HCT116 (cell line): ENCODE measurements at regions not wholly inside any gene's neighbourhood (a gene's known extent, or its start where the extent isn't known, plus 50 kb on each side); places are given as distances from the start of the nearest gene placed in this dataset.

Experiments used
- ATAC-seq: fragments of 200-7000 bp; cut with Tn5 transposase; 2 replicates; pipeline ENCODE4 v1.9.1; 2020; ENCODE audit warnings: mild to moderate bottlenecking, moderate library complexity
- BruUV-seq: library from RNA; stranded (reverse); fragments of 400-500 nt; replicated peaks from 2 replicates; lab custom pipeline; 2021; lab: Mats Ljungman, UMichigan
- CTCF ChIA-PET: fragments of 300-600 bp; sonication (Branson Sonifier 250); formaldehyde crosslinking; loops from one replicate; lab custom pipeline; 2021; ENCODE audit warnings: antibody characterized with exemption; lab: Charles Lee
- POLR2A ChIA-PET: fragments of 300-600, 350-600 bp; sonication (Branson Sonifier 250); formaldehyde crosslinking; loops from one replicate; lab custom pipeline; 2021; ENCODE audit warnings: antibody characterized with exemption; lab: Charles Lee
- RAD21 ChIA-PET, 2 experiments: fragments of 300-600 bp; sonication (Branson Sonifier 250); formaldehyde crosslinking; loops; one replicate each; lab custom pipeline; 2023; ENCODE audit warnings: low total read pairs in 2 of 2; ENCODE audit not compliant: uncharacterized antibody in 2 of 2, unreplicated experiment in 2 of 2, low non-redundant PET in 1 of 2; lab: Charles Lee
- DNase-seq: peaks from one replicate; pipeline ENCODE4 v3.0.0-alpha.2; 2010; ENCODE audit warnings: low read depth, low spot score
- H2AFZ ChIP-seq: fragments of 200-600 bp; shearing (Covaris generic), sonication (generic); 2 replicates; pipeline ENCODE4 v1.6.1; 2017; ENCODE audit warnings: low read depth, mixed run types, mixed read lengths, antibody characterized with exemption, low read length; ENCODE audit not compliant: poor library complexity, severe bottlenecking
- H3K27ac ChIP-seq: 2 replicates; pipeline ENCODE4 v1.5.1; 2012; ENCODE audit warnings: low read depth, low read length
- H3K27me3 ChIP-seq: fragments of 200-600 bp; sonication (generic); 2 replicates; pipeline ENCODE4 v1.6.1; 2016; ENCODE audit warnings: mixed run types, low read length, mixed read lengths; ENCODE audit not compliant: insufficient read depth
- H3K36me3 ChIP-seq, 2 experiments: fragments of 200-500 bp in 1 of 2; fragments of 200-600 bp in 1 of 2; sonication (Bioruptor generic) in 1 of 2; sonication (generic) in 1 of 2; 2 replicates each; pipeline versions ENCODE4 v1.5.1 to v1.6.1; 2014 to 2016; ENCODE audit warnings: low read length in 2 of 2, inconsistent platforms in 1 of 2, mixed read lengths in 1 of 2, mixed run types in 1 of 2; ENCODE audit not compliant: insufficient read depth in 2 of 2, control insufficient read depth in 1 of 2
- H3K4me1 ChIP-seq, 2 experiments: fragments of 200-600 bp in 1 of 2; sonication (generic) in 1 of 2; 2 replicates each; pipeline versions ENCODE4 v1.5.1 to v1.6.1; 2012 to 2017; ENCODE audit warnings: low read length in 2 of 2, inconsistent platforms in 1 of 2, mild to moderate bottlenecking in 1 of 2, mixed read lengths in 1 of 2, mixed run types in 1 of 2, moderate library complexity in 1 of 2; ENCODE audit not compliant: insufficient read depth in 2 of 2, control insufficient read depth in 1 of 2
- H3K4me2 ChIP-seq: fragments of 200-600 bp; sonication (generic); 2 replicates; pipeline ENCODE4 v1.6.1; 2017; ENCODE audit warnings: mixed run types, low read length, mixed read lengths
- H3K4me3 ChIP-seq, 2 experiments: fragments of 200-600 bp in 1 of 2; sonication (generic) in 1 of 2; replicated peaks in 1 of 2; 2 replicates each; pipeline ENCODE4 v1.5.1; 2011 to 2016; ENCODE audit warnings: low read length in 2 of 2, control low read depth in 1 of 2, low read depth in 1 of 2, mild to moderate bottlenecking in 1 of 2, mixed read lengths in 1 of 2, mixed run types in 1 of 2
- H3K79me2 ChIP-seq: fragments of 200-600 bp; sonication (generic); 2 replicates; pipeline ENCODE4 v1.6.1; 2017; ENCODE audit warnings: mild to moderate bottlenecking, mixed run types, low read length, moderate library complexity, mixed read lengths; ENCODE audit not compliant: insufficient read depth
- H3K9ac ChIP-seq: fragments of 200-600 bp; sonication (generic); 2 replicates; pipeline ENCODE4 v1.6.1; 2016; ENCODE audit warnings: low read length, mixed read lengths
- H3K9me2 ChIP-seq: fragments of 200-600 bp; sonication (generic), shearing (Covaris generic); 2 replicates; pipeline ENCODE4 v1.6.1; 2017; ENCODE audit warnings: mixed run types, mild to moderate bottlenecking, moderate library complexity; ENCODE audit not compliant: insufficient read depth
- H3K9me3 ChIP-seq, 2 experiments: fragments of 200-500 bp in 1 of 2; fragments of 200-600 bp in 1 of 2; sonication (Bioruptor generic) in 1 of 2; sonication (generic) in 1 of 2; 2 replicates each; pipeline ENCODE4 v1.6.1; 2014 to 2017; ENCODE audit warnings: low read length in 2 of 2, mixed read lengths in 2 of 2, inconsistent platforms in 1 of 2, low read depth in 1 of 2, mild to moderate bottlenecking in 1 of 2, mixed run types in 1 of 2, moderate library complexity in 1 of 2; ENCODE audit not compliant: control insufficient read depth in 1 of 2, insufficient read depth in 1 of 2
- H4K20me1 ChIP-seq: fragments of 200-600 bp; sonication (generic), shearing (Covaris generic); 2 replicates; pipeline ENCODE4 v1.6.1; 2017; ENCODE audit warnings: mixed run types, mild to moderate bottlenecking, moderate library complexity; ENCODE audit not compliant: insufficient read depth
- ATF3 ChIP-seq: IDR thresholded peaks from 2 replicates; pipeline ENCODE4 v1.6.1; 2012
- CBX3 ChIP-seq: IDR thresholded peaks from 2 replicates; pipeline ENCODE4 v1.6.1; 2012; ENCODE audit warnings: low read depth
- ELF1 ChIP-seq: IDR thresholded peaks from 2 replicates; pipeline ENCODE4 v1.6.1; 2012; ENCODE audit warnings: low read depth, borderline replicate concordance
- EZH2 ChIP-seq: fragments of 200-600 bp; sonication (generic); IDR thresholded peaks from 2 replicates; pipeline ENCODE4 v1.6.1; 2017; ENCODE audit warnings: antibody characterized with exemption, mixed run types
- EZH2phosphoT487 ChIP-seq: fragments of 200-600 bp; IDR thresholded peaks from 2 replicates; pipeline ENCODE4 v1.6.1; 2018; ENCODE audit warnings: antibody characterized with exemption, borderline replicate concordance
- FOSL1 ChIP-seq: IDR thresholded peaks from 2 replicates; pipeline ENCODE4 v1.6.1; 2012; ENCODE audit warnings: low read depth
- POLR2A ChIP-seq: IDR thresholded peaks from 2 replicates; pipeline ENCODE4 v1.7.0; 2011; ENCODE audit warnings: borderline replicate concordance; ENCODE audit not compliant: insufficient read depth, insufficient read length; ENCODE audit errors: extremely low read depth
- POLR2AphosphoS5 ChIP-seq: IDR thresholded peaks from 2 replicates; pipeline ENCODE4 v1.6.1; 2011; ENCODE audit warnings: mild to moderate bottlenecking, low read depth, low read length, moderate library complexity
- RAD21 ChIP-seq: IDR thresholded peaks from 2 replicates; pipeline ENCODE4 v1.6.1; 2012; ENCODE audit warnings: low read depth, mild to moderate bottlenecking
- REST ChIP-seq: IDR thresholded peaks from 2 replicates; pipeline ENCODE4 v1.6.1; 2012; ENCODE audit warnings: low read depth
- SIN3A ChIP-seq: IDR thresholded peaks from 2 replicates; pipeline ENCODE4 v1.6.1; 2012; ENCODE audit warnings: low read depth
- SRF ChIP-seq: IDR thresholded peaks from 2 replicates; pipeline ENCODE4 v1.6.1; 2012; ENCODE audit warnings: low read depth
- intact Hi-C: fragments of 100-400 bp; cut with micrococcal nuclease; formaldehyde crosslinking; loops from 2 replicates; pipeline ENCODE4 v1.10.0; 2022

GRCh38 chr11:45436966-45437365 lies 150.8 kb upstream of the SYT13 start:
- ChIA-PET POLR2A (no interaction called here), CTCF (no interaction called here)
- H3K27me3 ChIP-seq: peaks cover 76% of the 10 kb centered on the region
- no peaks in the 10 kb centered on the region for H3K36me3 ChIP-seq
- no peak overlapping the region for H3K4me2 ChIP-seq
- peaks cover 6 to 14% of the 10 kb centered on the region in 2 experiments; a peak in 3 of 4 replicates for H3K9me3 ChIP-seq
- H3K9me2 ChIP-seq: no peaks in the 10 kb centered on the region
- no peak for TF ChIP-seq POLR2AphosphoS5
- no peak for TF ChIP-seq EZH2
- no peak for TF ChIP-seq SIN3A
- no peak for TF ChIP-seq SRF
- no peak for TF ChIP-seq ATF3
- TF ChIP-seq CBX3: no peak
- TF ChIP-seq EZH2phosphoT487: no peak
- no peak for TF ChIP-seq REST
- no peak for TF ChIP-seq RAD21
- no peak for TF ChIP-seq FOSL1
- TF ChIP-seq POLR2A: no peak
- TF ChIP-seq ELF1: no peak
- TF ChIP-seq, all 23 proteins: peak for 0
- Histone ChIP-seq H2AFZ (no peak overlapping the region), H3K4me1 (no peaks in the 10 kb centered on the region), H3K79me2 (no peaks in the 10 kb centered on the region), H3K4me3 (no peak overlapping the region), H3K27ac (no peak overlapping the region), H3K9ac (no peak overlapping the region), H4K20me1 (no peaks in the 10 kb centered on the region)
- intact Hi-C loops: no loop called here
- DNase-seq (no peak), ATAC-seq (no peak)
- no TSS peak for BruUV-seq
- RAD21 ChIA-PET: no interaction called here
